Endothelial cell of umbilical vein (primary cell): ENCODE measurements at regions not wholly inside any gene's neighbourhood (a gene's known extent, or its start where the extent isn't known, plus 50 kb on each side); places are given as distances from the start of the nearest gene placed in this dataset.

Source experiments
- BruUV-seq: library from RNA; stranded (reverse); fragments of 400-500 nt; replicated peaks from 2 replicates; lab custom pipeline; 2021; lab: Mats Ljungman, UMichigan
- CTCF ChIA-PET: fragments of 300-600, 350-600 bp; sonication (Branson Sonifier 250); formaldehyde crosslinking; loops from one replicate; lab custom pipeline; 2021; ENCODE audit warnings: antibody characterized with exemption, inconsistent platforms; lab: Charles Lee
- POLR2A ChIA-PET: fragments of 300-600, 350-600 bp; sonication (Branson Sonifier 250); formaldehyde crosslinking; loops from one replicate; lab custom pipeline; 2021; ENCODE audit warnings: antibody characterized with exemption, inconsistent platforms; lab: Charles Lee
- DNase-seq: peaks from one replicate; pipeline ENCODE4 v3.0.0-alpha.2; 2011; ENCODE audit warnings: low read depth, low spot score
- FAIRE-seq: peaks from 2 replicates; lab custom pipeline; 2011; peaks lifted over from hg19 to GRCh38; lab: Jason Lieb, UNC
- H2AFZ ChIP-seq: 2 replicates; pipeline ENCODE4 v1.6.0; 2012; ENCODE audit warnings: low read depth, low read length, control low read depth, inconsistent platforms
- H3K27ac ChIP-seq: 2 replicates; pipeline ENCODE4 v1.5.1; 2011; ENCODE audit warnings: low read depth, mild to moderate bottlenecking, control low read depth, low read length, moderate library complexity; ENCODE audit not compliant: insufficient read depth
- H3K27me3 ChIP-seq, 2 experiments: 2 replicates each; pipeline versions ENCODE4 v1.6.0 to v1.6.1; 2011; ENCODE audit warnings: low read length in 2 of 2, mixed read lengths in 1 of 2; ENCODE audit not compliant: control insufficient read depth in 2 of 2, insufficient read depth in 2 of 2
- H3K36me3 ChIP-seq, 2 experiments: 2 replicates in 1 of 2; 3 replicates in 1 of 2; pipeline ENCODE4 v1.5.1; 2011; ENCODE audit warnings: low read length in 2 of 2, mild to moderate bottlenecking in 1 of 2, moderate library complexity in 1 of 2; ENCODE audit not compliant: control insufficient read depth in 2 of 2, insufficient read depth in 2 of 2; ENCODE audit errors: extremely low read depth in 1 of 2
- H3K4me1 ChIP-seq: 3 replicates; pipeline ENCODE4 v1.5.1; 2011; ENCODE audit warnings: mild to moderate bottlenecking, low read length; ENCODE audit not compliant: control insufficient read depth, insufficient read depth; ENCODE audit errors: extremely low read depth
- H3K4me2 ChIP-seq: 2 replicates; pipeline ENCODE4 v1.6.1; 2011; ENCODE audit warnings: low read length, control low read depth, mixed read lengths; ENCODE audit not compliant: insufficient read depth
- H3K4me3 ChIP-seq, 3 experiments: fragments of 200-600 bp in 1 of 3; sonication (generic), shearing (Covaris generic) in 1 of 3; replicated peaks in 1 of 3; 2 replicates each; pipeline ENCODE4 v1.5.1; 2011 to 2016; ENCODE audit warnings: control low read depth in 3 of 3, low read length in 3 of 3, mild to moderate bottlenecking in 2 of 3, inconsistent platforms in 1 of 3, low read depth in 1 of 3, moderate library complexity in 1 of 3; ENCODE audit not compliant: insufficient read depth in 1 of 3
- H3K79me2 ChIP-seq: 2 replicates; pipeline ENCODE4 v1.6.0; 2012; ENCODE audit warnings: low read length, inconsistent platforms; ENCODE audit not compliant: control insufficient read depth, insufficient read depth
- H3K9ac ChIP-seq: replicated peaks from 2 replicates; pipeline ENCODE3; 2011; ENCODE audit warnings: low read length, control low read depth; ENCODE audit not compliant: insufficient read depth; ENCODE audit errors: extremely low read depth
- H3K9me1 ChIP-seq: replicated peaks from 3 replicates; pipeline ENCODE4 v1.6.0; 2011; ENCODE audit warnings: mild to moderate bottlenecking, low read length; ENCODE audit not compliant: control insufficient read depth, insufficient read depth; ENCODE audit errors: extremely low read depth
- H3K9me3 ChIP-seq: replicated peaks from 2 replicates; pipeline ENCODE4 v1.5.1; 2012; ENCODE audit warnings: low read length, inconsistent platforms; ENCODE audit not compliant: control insufficient read depth, insufficient read depth
- H4K20me1 ChIP-seq: replicated peaks from 2 replicates; pipeline ENCODE3; 2011; ENCODE audit warnings: mild to moderate bottlenecking, low read length; ENCODE audit not compliant: control insufficient read depth, insufficient read depth; ENCODE audit errors: extremely low read depth
- CTCF ChIP-seq, 2 donors: IDR thresholded peaks; 1 replicate in 1 of 2; 2 replicates in 1 of 2; pipeline ENCODE4 v1.5.1; 2011; ENCODE audit warnings: low read length in 2 of 2, mild to moderate bottlenecking in 2 of 2, moderate library complexity in 2 of 2, control low read depth in 1 of 2, inconsistent platforms in 1 of 2, low read depth in 1 of 2; ENCODE audit not compliant: insufficient read depth in 1 of 2; ENCODE audit errors: extremely low read depth in 1 of 2
- EZH2 ChIP-seq: IDR thresholded peaks from 2 replicates; pipeline ENCODE4 v1.6.1; 2012; ENCODE audit warnings: borderline replicate concordance, low read depth, mild to moderate bottlenecking, moderate library complexity, low read length, inconsistent platforms; ENCODE audit not compliant: severe bottlenecking
- FOS ChIP-seq: IDR thresholded peaks from 2 replicates; pipeline ENCODE4 v1.6.1; 2011; ENCODE audit warnings: mild to moderate bottlenecking, low read length, moderate library complexity, borderline replicate concordance; ENCODE audit not compliant: insufficient read depth
- GATA2 ChIP-seq: IDR thresholded peaks from 2 replicates; pipeline ENCODE4 v1.7.0; 2011; ENCODE audit warnings: low read depth, mild to moderate bottlenecking, moderate library complexity, mixed read lengths, low read length; ENCODE audit not compliant: insufficient read length, insufficient read depth
- JUN ChIP-seq: IDR thresholded peaks from 2 replicates; pipeline ENCODE4 v1.6.1; 2011; ENCODE audit warnings: borderline replicate concordance, low read depth; ENCODE audit not compliant: insufficient read length, insufficient read depth
- MAX ChIP-seq: IDR thresholded peaks from 2 replicates; pipeline ENCODE4 v1.6.1; 2011; ENCODE audit not compliant: insufficient read depth, insufficient read length
- MYC ChIP-seq: IDR thresholded peaks from one replicate; pipeline ENCODE4 v1.6.1; 2011; ENCODE audit warnings: mild to moderate bottlenecking, low read depth, low read length
- POLR2A ChIP-seq: IDR thresholded peaks from 2 replicates; pipeline ENCODE4 v1.6.1; 2012; ENCODE audit warnings: low read depth, mild to moderate bottlenecking, control low read depth, low read length
- POLR2AphosphoS5 ChIP-seq: IDR thresholded peaks from 2 replicates; pipeline ENCODE4 v1.6.1; 2012; ENCODE audit warnings: low read depth, mild to moderate bottlenecking, control low read depth, low read length, moderate library complexity; ENCODE audit not compliant: insufficient read depth
- dilution Hi-C: fragments of 300-500 bp; cut with MboI; formaldehyde crosslinking; loops from one replicate; pipeline ENCODE4 v1.15.0; 2019; ENCODE audit warnings: low sequenced_read_pairs; ENCODE audit not compliant: extremely low pct_ligation_motif_present
- intact Hi-C: fragments of 100-400 bp; cut with micrococcal nuclease; formaldehyde crosslinking; loops from one replicate; pipeline ENCODE4 v1.10.0; 2022

GRCh38 chr19:31985001-31985605, 360.3 kb upstream of the ZNF507 start:
- Histone ChIP-seq H4K20me1 (no peaks in the 10 kb centered on the region), H2AFZ (no peak overlapping the region), H3K79me2 (no peaks in the 10 kb centered on the region), H3K9ac (no peak overlapping the region), H3K4me3 (no peak overlapping the region), H3K9me1 (no peaks in the 10 kb centered on the region), H3K4me2 (no peak overlapping the region), H3K27me3 (no peaks in the 10 kb centered on the region), H3K4me1 (no peaks in the 10 kb centered on the region), H3K9me3 (peaks cover 9% of the 10 kb centered on the region), H3K27ac (no peak overlapping the region), H3K36me3 (no peaks in the 10 kb centered on the region)
- TF ChIP-seq JUN = no peak
- TF ChIP-seq CTCF (IDR thresholded peaks at IDR 0.05; ENCODE audit: extremely low read depth in 1 of 2, insufficient read depth in 1 of 2, low read depth in 1 of 2, low read length in 2 of 2) = no peak
- TF ChIP-seq POLR2A = no peak
- no peak for TF ChIP-seq MAX
- no peak for TF ChIP-seq MYC
- no peak for TF ChIP-seq FOS
- no peak for TF ChIP-seq EZH2
- no peak for TF ChIP-seq GATA2
- TF ChIP-seq POLR2AphosphoS5 = no peak
- intact Hi-C loops = no loop called here
- FAIRE-seq (no peak), DNase-seq (no peak)
- ChIA-PET POLR2A (no interaction called here), CTCF (no interaction called here)
- BruUV-seq = no TSS peak
- dilution Hi-C loops = no loop called here
